ENCODE measurements at regions not wholly inside any gene's neighbourhood (a gene's known extent, or its start where the extent isn't known, plus 50 kb on each side); places are given as distances from the start of the nearest gene placed in this dataset.
"Not testable (repeated sequence)": the region's sequence is repeated elsewhere in the genome, so short reads cannot be mapped to it uniquely, and the experiment has no call there.

- H3K9ac ChIP-seq, result no peak overlapping the region
- TF ChIP-seq Cebpa-rat (IDR thresholded peaks at IDR 0.05), result no peak
- H3K4me1 ChIP-seq, result peaks cover 0 to 22% (median 6%) of the 10 kb centered on the region in 10 experiments; a peak in 11 of 20 replicates
- H4K20me1 ChIP-seq, result no peaks in the 10 kb centered on the region
- no peak overlapping the region for H3K4me3 ChIP-seq
- peak overlapping the region in 2 of 11 experiments; percentile 13 to 17; a peak in 2 of 22 replicates for H3K27ac ChIP-seq
- peaks cover 0 to 6% (median 0%) of the 10 kb centered on the region in 11 experiments; a peak in 1 of 22 replicates for H3K9me3 ChIP-seq (replicated peaks in 1 of 11)
- H3K4me2 ChIP-seq, result peak overlapping the region in 7 of 11 experiments; percentile 7 to 70 (median 38); a peak in 13 of 22 replicates
- H3K36me3 ChIP-seq, result no peaks in the 10 kb centered on the region
- no peaks in the 10 kb centered on the region for H3K27me3 ChIP-seq
These were observed 407.4 kb downstream of the RSL24D1 start for GRCh38 chr15:54789376-54789775.

GRCh38 chr15:54781220-54781619, 415.5 kb downstream of the RSL24D1 start:
- not testable (repeated sequence) for H3K4me2 ChIP-seq, H3K4me3 ChIP-seq, H3K4me1 ChIP-seq, H3K36me3 ChIP-seq, H4K20me1 ChIP-seq, H3K27me3 ChIP-seq, H3K27ac ChIP-seq, H3K9ac ChIP-seq
- peaks cover 5 to 30% (median 11%) of the 10 kb centered on the region in 11 experiments; a peak in 20 of 22 replicates for H3K9me3 ChIP-seq (replicated peaks in 1 of 11)

DNA sequence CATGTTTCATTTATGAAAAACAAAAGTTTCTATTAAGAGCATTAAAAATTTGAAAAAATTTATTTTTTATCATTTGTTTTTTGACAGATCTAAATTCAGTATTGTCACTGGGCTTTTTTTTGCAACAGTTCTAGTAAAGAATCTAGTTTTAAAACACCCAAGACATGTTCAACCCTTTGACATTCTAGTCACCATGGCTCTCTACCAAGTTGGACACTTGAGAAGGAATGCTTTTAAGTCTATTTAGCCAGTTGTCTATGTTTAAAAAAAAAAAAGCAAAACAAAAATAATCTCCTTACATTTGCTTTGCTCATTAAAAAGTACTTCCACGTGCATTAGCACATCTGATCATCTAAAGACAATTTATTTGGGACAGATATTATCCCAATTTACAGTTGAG, 417.5 kb downstream of the RSL24D1 start:
- no peaks in the 10 kb centered on the region for H3K27me3 ChIP-seq
- H3K36me3 ChIP-seq, result no peaks in the 10 kb centered on the region
- H3K9ac ChIP-seq, result no peak overlapping the region
- no peak for TF ChIP-seq Cebpa-rat (IDR thresholded peaks at IDR 0.05)
- H3K4me2 ChIP-seq, result no peak overlapping the region
- no peak overlapping the region for H3K4me3 ChIP-seq
- peaks cover 5 to 22% (median 11%) of the 10 kb centered on the region in 11 experiments; a peak in 20 of 22 replicates for H3K9me3 ChIP-seq (replicated peaks in 1 of 11)
- H3K4me1 ChIP-seq, result no peaks in the 10 kb centered on the region
- no peak overlapping the region for H3K27ac ChIP-seq
- no peaks in the 10 kb centered on the region for H4K20me1 ChIP-seq

DNA sequence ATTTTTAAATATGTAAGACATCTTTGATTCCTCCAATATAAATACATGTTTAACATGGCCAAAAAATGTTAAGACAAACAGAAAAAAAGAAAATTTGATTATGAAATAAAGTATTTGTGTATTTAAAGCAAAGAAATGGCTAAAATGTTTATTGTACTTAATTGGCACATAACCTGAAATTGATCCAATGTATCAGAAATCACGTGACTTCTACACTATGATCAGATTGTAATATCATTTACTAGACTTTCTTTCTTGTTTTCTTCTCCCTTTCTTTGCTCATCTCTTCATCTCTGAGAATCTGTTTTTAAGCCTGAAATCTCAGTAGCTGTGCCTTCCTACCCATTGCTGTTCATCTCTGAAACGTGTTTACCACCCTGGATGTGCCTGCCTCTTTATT, 420.3 kb downstream of the RSL24D1 start:
- no peaks in the 10 kb centered on the region for H3K27me3 ChIP-seq
- no peaks in the 10 kb centered on the region for H3K36me3 ChIP-seq
- H3K4me3 ChIP-seq, result no peak overlapping the region
- H3K9ac ChIP-seq, result no peak overlapping the region
- no peak overlapping the region for H3K4me2 ChIP-seq
- no peaks in the 10 kb centered on the region for H3K4me1 ChIP-seq
- H3K9me3 ChIP-seq (replicated peaks in 1 of 11), result peaks cover 0 to 4% (median 4%) of the 10 kb centered on the region in 11 experiments; a peak in 16 of 22 replicates
- TF ChIP-seq Cebpa-rat (IDR thresholded peaks at IDR 0.05), result no peak
- no peaks in the 10 kb centered on the region for H4K20me1 ChIP-seq
- no peak overlapping the region for H3K27ac ChIP-seq

GRCh38 chr15:54772663-54773062, 424.1 kb downstream of the RSL24D1 start:
- Histone ChIP-seq H3K4me2 (no peak overlapping the region), H3K27ac (no peak overlapping the region), H3K4me3 (no peak overlapping the region), H4K20me1 (no peaks in the 10 kb centered on the region), H3K9me3 (replicated peaks in 1 of 11) (no peaks in the 10 kb centered on the region), H3K27me3 (no peaks in the 10 kb centered on the region), H3K9ac (no peak overlapping the region), H3K4me1 (no peaks in the 10 kb centered on the region), H3K36me3 (no peaks in the 10 kb centered on the region)
- no peak for TF ChIP-seq Cebpa-rat (IDR thresholded peaks at IDR 0.05)

DNA sequence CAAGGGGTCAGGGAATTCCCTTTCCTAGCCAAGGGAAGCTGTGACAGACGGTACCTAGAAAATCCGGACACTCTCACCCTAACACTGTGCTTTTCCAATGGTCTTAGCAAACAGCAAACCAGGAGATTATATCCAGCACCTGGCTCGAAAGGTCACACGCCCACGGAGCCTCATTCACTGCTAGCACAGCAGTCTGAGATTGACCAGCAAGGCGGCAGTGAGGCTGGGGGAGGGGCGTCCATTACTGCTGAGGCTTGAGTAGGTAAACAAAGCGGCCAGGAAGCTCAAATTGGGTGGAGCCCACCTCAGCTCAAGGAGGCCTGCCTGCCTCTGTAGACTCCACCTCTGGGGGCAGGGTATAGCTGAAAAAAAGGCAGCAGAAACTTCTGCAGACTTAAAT, 447.3 kb downstream of the RSL24D1 start:
- H3K27me3 ChIP-seq, H4K20me1 ChIP-seq, H3K4me2 ChIP-seq, H3K36me3 ChIP-seq, H3K27ac ChIP-seq, H3K4me3 ChIP-seq, H3K9ac ChIP-seq, H3K4me1 ChIP-seq: not testable (repeated sequence)
- peaks cover 0 to 18% (median 5%) of the 10 kb centered on the region in 11 experiments; a peak in 10 of 22 replicates for H3K9me3 ChIP-seq (replicated peaks in 1 of 11)

DNA sequence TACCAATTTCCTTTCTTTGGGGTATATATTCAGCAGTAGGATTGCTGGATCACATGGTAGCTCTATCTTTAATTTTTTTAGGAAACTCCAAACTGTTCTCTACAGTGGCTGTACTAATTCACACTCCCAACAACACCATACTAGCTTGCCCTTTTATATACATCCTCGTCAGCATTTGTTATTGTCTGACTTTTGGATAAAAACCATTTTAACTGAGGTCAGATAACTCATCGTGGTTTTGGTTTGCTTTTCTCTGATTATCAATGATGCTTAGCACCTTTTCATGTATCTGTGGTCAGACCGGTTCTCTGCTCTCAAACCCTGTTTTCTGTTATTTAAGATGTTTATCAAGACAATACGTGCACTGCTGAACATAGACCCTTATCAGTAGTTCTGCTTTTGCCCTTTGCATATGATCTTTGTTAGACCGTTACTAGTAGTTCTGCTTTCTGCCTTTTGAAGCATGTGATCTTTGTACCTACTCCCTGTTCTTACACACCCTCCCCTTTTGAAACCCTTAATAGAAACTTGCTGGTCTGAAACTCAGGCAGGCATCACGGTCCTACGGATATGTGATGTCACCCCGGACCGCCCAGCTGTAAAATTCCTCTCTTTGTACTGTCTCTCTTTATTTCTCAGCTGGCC, 474.3 kb downstream of the RSL24D1 start:
- Histone ChIP-seq H3K9ac (no peak overlapping the region), H3K27me3 (no peaks in the 10 kb centered on the region), H4K20me1 (no peaks in the 10 kb centered on the region), H3K4me3 (no peak overlapping the region), H3K27ac (no peak overlapping the region), H3K4me1 (peaks cover 0 to 10% (median 0%) of the 10 kb centered on the region in 10 experiments; a peak in 5 of 20 replicates), H3K9me3 (replicated peaks in 1 of 11) (peaks cover 0 to 43% (median 6%) of the 10 kb centered on the region in 11 experiments; a peak in 12 of 22 replicates), H3K4me2 (no peak overlapping the region), H3K36me3 (no peaks in the 10 kb centered on the region)
- no peak for TF ChIP-seq Cebpa-rat (IDR thresholded peaks at IDR 0.05)

DNA sequence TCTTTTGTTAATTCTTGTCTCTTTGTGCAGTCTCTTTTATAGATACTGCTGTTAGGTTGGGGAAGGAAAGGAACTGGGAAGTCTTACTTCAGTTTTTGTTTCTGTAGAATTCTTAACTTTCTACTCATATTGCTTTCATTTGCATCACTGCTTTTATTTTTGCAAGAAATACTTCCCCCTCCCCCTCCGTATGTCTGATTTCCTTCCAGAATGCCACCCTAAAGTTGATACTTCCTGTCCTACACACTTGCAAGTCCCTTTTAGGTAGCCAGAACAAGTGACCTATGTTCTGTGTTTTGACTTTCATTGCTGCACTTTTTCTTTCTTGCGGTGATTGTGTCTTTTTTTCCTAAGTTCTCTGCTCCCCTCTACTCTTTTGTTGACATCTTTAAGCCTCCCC, 477.4 kb downstream of the RSL24D1 start:
- Histone ChIP-seq H3K4me3 (no peak overlapping the region), H4K20me1 (no peaks in the 10 kb centered on the region), H3K36me3 (no peaks in the 10 kb centered on the region), H3K4me1 (peaks cover 0 to 10% (median 0%) of the 10 kb centered on the region in 10 experiments; a peak in 5 of 20 replicates), H3K27ac (no peak overlapping the region), H3K4me2 (peak overlapping the region in 2 of 11 experiments; percentile 45 to 69; a peak in 4 of 22 replicates), H3K27me3 (no peaks in the 10 kb centered on the region), H3K9me3 (replicated peaks in 1 of 11) (peaks cover 0 to 43% (median 6%) of the 10 kb centered on the region in 11 experiments; a peak in 12 of 22 replicates), H3K9ac (no peak overlapping the region)
- no peak for TF ChIP-seq Cebpa-rat (IDR thresholded peaks at IDR 0.05)

DNA sequence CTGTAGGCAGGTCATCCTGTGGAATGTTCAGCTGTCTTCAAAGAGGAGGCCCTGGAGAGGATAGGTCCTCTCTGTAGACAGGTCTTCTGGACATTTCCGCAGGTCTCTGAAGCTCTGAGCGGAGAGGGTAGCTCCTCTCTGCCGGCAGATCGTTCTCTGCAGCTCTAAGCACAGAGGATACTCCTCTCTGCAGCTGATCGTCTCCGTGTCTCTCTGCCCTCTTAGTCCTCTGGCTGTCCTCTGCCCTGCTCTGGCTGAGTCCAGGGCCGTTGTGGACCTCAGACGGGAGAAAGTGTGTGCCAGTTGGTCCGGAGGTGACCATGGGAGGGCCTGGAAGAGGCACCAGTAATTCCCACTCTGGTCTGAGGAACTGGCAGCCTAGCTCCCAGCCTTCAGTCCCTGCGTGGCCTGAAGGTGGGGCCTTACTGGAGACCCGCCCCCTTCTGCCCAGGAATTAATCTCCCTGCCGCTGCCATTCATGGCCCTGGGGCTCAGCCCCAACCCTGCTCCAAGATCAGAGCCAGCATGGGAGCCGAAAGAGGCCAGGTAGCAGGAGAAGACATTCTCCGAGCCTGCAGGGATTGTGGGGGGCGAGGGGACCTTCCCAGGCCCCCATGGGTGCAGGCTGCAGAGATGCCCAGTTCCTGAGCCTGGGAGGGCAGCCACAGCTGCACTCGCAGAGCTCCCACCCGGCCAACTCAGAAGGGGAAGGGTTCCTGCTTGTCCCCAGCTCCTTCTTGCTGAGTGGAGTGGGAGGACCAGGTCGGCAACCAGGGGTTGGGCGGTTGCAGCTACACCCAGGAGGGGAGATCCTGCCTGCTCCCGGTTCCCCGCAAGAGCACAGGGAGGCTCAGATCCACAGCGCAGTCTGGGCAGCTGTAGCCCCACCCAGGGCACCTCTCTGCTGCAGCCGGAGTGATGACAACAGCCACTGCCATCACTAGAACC, 488.7 kb downstream of the RSL24D1 start:
- Histone ChIP-seq H3K9ac (no peak overlapping the region), H3K4me2 (no peak overlapping the region), H3K27ac (no peak overlapping the region), H3K36me3 (no peaks in the 10 kb centered on the region), H3K4me3 (no peak overlapping the region), H3K9me3 (replicated peaks in 1 of 11) (no peaks in the 10 kb centered on the region), H4K20me1 (no peaks in the 10 kb centered on the region), H3K27me3 (no peaks in the 10 kb centered on the region), H3K4me1 (no peaks in the 10 kb centered on the region)
- TF ChIP-seq Cebpa-rat (IDR thresholded peaks at IDR 0.05), result no peak
